ENCODE measurements at regions not wholly inside any gene's neighbourhood (a gene's known extent, or its start where the extent isn't known, plus 50 kb on each side); places are given as distances from the start of the nearest gene placed in this dataset.

DNA sequence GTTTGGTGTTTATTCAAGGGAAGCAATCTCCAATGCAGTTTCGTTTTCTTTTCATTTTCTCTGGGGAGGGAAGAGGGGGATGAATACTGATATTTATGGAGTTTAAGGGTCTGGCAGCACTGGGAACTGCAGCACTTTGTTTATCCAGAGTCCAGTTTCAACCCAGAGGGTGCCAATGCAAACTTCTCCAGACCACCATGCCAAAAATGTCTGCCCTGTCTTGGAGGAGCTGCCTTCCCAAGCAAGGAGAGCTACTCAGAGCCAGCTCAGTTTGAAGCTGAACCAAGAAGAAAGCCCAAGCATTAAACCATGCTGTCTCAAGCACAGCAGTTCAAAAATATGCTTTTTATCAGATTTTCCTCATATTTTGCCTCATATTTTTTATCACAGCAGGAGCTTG lies 589.7 kb downstream of the LMO4 start:
- no peak for DNase-seq (ENCODE audit: low spot score)
- Mint-ChIP-seq H3K9me3 (no peaks in the 10 kb centered on the region), H3K36me3 (peaks cover 10% of the 10 kb centered on the region), H3K4me1 (ENCODE audit: low read depth in 2 of 2) (no peaks in the 10 kb centered on the region), H3K27me3 (peaks cover 4 to 11% of the 10 kb centered on the region in 2 donors), H3K27ac (no peak overlapping the region), H3K4me3 (no peak overlapping the region)
- ATAC-seq = no peak

DNA sequence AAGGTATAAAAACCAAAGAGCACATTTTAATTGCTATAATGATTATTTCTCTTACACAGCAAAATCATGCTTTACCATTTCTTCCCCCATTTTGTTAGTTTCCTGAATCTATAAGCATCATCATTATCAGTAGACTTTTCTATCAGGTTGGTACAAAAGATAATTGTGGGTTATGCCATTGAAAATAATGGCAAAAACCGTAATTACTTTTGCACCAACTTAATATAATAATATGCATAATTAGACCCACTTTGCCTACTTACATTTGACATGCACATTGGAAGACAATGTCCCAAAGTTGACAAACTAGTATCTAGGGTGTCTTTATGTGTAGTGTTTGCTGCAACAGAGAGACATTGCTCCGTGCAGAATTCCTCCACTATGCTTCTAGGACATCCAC lies 594.2 kb downstream of the LMO4 start:
- ATAC-seq (no peak), DNase-seq (ENCODE audit: low spot score) (no peak)
- Mint-ChIP-seq H3K36me3 (no peaks in the 10 kb centered on the region), H3K4me1 (ENCODE audit: low read depth in 2 of 2) (no peaks in the 10 kb centered on the region), H3K27ac (no peak overlapping the region), H3K27me3 (peaks cover 0 to 2% of the 10 kb centered on the region in 2 donors), H3K4me3 (no peak overlapping the region), H3K9me3 (no peaks in the 10 kb centered on the region)

DNA sequence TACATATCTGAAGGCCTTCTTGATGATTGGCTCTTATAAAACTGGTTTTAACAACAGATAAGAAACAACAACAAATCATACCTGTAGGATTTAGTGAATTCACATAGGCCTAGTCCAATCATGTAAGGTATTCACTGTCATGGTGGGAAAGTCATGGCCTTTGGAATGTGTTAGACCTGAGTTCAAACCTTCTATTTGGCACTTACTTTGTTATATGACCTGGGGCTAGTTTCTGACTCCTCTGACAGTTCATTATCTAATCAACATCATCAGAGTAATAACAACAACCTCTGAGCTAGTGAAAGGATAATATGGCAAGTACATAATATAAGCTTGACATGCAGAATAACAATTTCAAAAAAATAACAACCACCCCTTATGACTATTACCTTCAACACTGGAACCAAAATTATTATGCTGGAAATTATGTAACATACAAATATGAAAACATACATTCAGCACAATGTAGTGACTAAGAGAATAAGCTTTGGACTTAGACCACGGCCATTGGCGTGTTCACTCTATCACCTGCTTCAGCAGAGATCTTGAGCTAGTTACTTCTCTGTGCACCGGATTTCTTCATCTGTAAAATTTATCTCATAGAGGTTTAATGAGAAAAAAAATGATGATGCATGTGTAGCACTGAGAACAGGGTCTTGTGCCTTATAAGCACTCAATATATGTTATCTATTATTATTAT lies 597.6 kb downstream of the LMO4 start:
- Mint-ChIP-seq H3K9me3 (peaks cover 4% of the 10 kb centered on the region), H3K36me3 (peaks cover 6% of the 10 kb centered on the region), H3K27ac (no peak overlapping the region), H3K4me3 (no peak overlapping the region), H3K27me3 (peaks cover 0 to 2% of the 10 kb centered on the region in 2 donors), H3K4me1 (ENCODE audit: low read depth in 2 of 2) (no peaks in the 10 kb centered on the region)
- DNase-seq (ENCODE audit: low spot score) (no peak), ATAC-seq (no peak)

DNA sequence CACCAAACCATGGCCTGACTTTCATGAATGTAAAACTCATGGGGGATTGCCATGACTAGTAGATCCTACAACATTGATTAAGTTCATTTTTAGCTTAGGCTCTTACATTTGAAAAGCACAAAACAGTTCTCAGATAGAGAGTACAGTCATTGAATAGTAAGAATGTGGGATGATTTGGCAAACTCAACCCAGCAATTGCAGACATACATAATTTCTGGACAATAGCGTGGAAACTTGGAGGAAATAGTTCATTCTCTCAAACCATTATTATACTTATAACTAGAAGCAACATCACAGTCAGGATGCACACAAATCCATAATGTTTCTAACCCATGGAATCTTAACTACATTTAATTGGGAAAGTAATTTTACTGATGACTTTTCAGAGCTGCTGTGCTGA lies 598.2 kb downstream of the LMO4 start:
- H3K27ac Mint-ChIP-seq = no peak overlapping the region
- no peak for ATAC-seq

DNA sequence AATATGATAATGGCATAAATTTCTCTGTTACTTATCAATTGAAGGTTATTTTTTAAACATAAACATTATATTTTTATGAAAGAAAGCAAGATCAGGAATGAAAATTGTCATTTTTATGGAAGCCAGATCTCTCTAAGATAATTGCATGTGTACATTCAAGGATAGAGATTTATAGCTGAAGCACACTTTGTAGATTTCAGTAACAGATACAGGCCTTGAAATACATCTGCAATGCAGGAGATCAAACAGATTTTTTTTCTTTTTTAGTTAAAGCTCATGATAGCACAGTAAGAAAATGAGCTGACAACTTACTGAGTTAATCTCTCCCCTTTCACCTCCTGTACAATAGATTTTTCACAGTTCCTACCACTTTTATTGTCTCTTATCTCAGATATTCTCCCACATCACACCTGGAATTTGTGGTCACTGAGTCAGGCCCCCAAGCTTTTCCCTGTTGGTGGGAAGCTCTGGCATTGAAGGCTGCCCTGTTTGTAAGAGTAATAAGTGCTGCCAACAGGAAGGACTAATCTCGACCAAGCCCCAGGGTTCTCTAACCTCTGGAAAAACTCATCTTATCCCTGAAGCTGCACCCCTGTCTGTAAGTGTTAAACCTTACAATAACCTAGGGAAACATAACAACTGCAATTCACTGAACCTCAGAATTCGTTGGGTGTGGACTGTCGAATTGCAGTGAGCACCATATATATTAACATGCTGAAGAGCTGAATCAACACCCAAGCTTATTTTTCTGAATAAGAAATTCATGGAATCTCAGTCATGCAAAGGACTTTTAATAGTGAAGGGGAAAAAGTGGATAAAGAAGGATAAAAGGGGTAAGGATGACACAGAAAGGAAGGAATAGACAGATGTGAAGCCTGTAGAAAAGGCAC lies 599.0 kb downstream of the LMO4 start:
- peaks cover 4% of the 10 kb centered on the region for H3K9me3 Mint-ChIP-seq
- peaks cover 0 to 2% of the 10 kb centered on the region in 2 donors for H3K27me3 Mint-ChIP-seq
- no peak overlapping the region for H3K27ac Mint-ChIP-seq
- peaks cover 7% of the 10 kb centered on the region for H3K36me3 Mint-ChIP-seq
- no peak overlapping the region for H3K4me3 Mint-ChIP-seq
- DNase-seq (ENCODE audit: low spot score) (no peak), ATAC-seq (no peak)
- no peaks in the 10 kb centered on the region for H3K4me1 Mint-ChIP-seq (ENCODE audit: low read depth in 2 of 2)

More for the DNA sequence above, 598.2 kb downstream of the LMO4 start:
- DNase-seq (ENCODE audit: low spot score) = no peak
- no peaks in the 10 kb centered on the region for H3K4me1 Mint-ChIP-seq (ENCODE audit: low read depth in 2 of 2)
- peaks cover 7% of the 10 kb centered on the region for H3K36me3 Mint-ChIP-seq
- peaks cover 0 to 2% of the 10 kb centered on the region in 2 donors for H3K27me3 Mint-ChIP-seq
- no peak overlapping the region for H3K4me3 Mint-ChIP-seq
- peaks cover 4% of the 10 kb centered on the region for H3K9me3 Mint-ChIP-seq

DNA sequence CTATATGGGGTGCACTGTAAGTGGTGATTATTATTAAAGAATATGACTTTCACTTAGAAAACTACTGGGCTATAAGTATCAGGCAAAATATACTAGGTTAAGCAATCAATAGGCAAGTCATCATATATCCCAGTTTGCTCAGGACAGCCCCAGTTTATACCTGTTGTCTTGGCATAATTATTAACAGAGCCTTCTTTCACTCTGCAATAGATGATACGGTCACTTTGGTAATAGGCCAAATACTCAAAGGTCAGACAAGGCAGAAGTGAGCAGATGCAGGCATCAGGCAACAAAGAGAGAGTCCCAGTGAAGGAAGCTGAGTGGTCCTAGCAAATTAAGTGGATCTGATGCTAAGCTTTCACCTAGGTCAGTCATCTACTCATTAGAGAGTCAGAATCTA lies 599.9 kb downstream of the LMO4 start:
- Mint-ChIP-seq H3K4me3 (no peak overlapping the region), H3K27ac (no peak overlapping the region), H3K4me1 (ENCODE audit: low read depth in 2 of 2) (no peaks in the 10 kb centered on the region), H3K27me3 (no peaks in the 10 kb centered on the region), H3K36me3 (peaks cover 7% of the 10 kb centered on the region), H3K9me3 (peaks cover 4% of the 10 kb centered on the region)
- DNase-seq (ENCODE audit: low spot score) = no peak
- ATAC-seq = no peak

DNA sequence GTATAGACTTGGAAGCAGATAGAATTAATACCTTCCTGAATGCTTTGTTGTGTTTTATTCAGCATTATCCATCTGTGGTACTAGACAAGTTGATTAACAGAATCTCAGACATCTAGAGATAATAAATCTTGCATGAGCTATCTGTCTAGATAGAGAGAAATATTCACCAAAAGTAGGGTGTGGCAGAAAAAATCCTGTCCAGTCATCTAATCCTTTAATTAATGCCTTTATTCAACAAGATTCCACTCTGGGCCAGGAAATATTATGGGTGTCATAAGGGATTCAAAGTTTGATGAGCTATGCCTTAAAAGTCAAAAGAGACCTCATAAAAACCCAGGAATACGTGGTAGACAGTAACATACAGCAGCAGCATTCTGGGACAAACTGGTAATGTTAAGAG lies 601.2 kb downstream of the LMO4 start:
- DNase-seq (ENCODE audit: low spot score) (no peak), ATAC-seq (no peak)
- peaks cover 4% of the 10 kb centered on the region for H3K9me3 Mint-ChIP-seq
- peaks cover 7% of the 10 kb centered on the region for H3K36me3 Mint-ChIP-seq
- no peaks in the 10 kb centered on the region for H3K4me1 Mint-ChIP-seq (ENCODE audit: low read depth in 2 of 2)
- H3K27ac Mint-ChIP-seq = no peak overlapping the region
- H3K4me3 Mint-ChIP-seq = no peak overlapping the region
- peaks cover 0 to 7% of the 10 kb centered on the region in 2 donors for H3K27me3 Mint-ChIP-seq

DNA sequence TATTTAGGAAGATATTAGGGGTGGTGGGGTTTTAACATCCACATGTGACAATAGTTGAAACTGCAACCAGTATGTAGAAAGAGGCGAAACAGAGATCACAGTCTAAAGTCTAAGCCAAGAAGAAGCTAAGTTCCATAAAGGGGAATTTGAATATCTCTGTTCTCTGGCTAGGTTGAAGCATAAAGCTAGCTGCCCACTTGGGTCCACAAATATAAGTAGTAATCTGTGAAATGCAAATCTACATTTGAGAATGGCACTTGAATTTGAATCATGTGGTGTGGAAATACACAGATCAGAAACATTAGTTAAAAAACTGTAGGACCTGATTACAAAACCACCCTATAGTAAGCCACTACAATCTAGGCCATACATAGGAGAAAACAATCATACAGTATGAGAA lies 602.1 kb downstream of the LMO4 start:
- H3K36me3 Mint-ChIP-seq = peaks cover 7% of the 10 kb centered on the region
- DNase-seq (ENCODE audit: low spot score) (no peak), ATAC-seq (no peak)
- no peak overlapping the region for H3K27ac Mint-ChIP-seq
- H3K9me3 Mint-ChIP-seq = peaks cover 4% of the 10 kb centered on the region
- H3K27me3 Mint-ChIP-seq = peaks cover 0 to 12% of the 10 kb centered on the region in 2 donors
- H3K4me1 Mint-ChIP-seq (ENCODE audit: low read depth in 2 of 2) = no peaks in the 10 kb centered on the region
- H3K4me3 Mint-ChIP-seq = no peak overlapping the region

DNA sequence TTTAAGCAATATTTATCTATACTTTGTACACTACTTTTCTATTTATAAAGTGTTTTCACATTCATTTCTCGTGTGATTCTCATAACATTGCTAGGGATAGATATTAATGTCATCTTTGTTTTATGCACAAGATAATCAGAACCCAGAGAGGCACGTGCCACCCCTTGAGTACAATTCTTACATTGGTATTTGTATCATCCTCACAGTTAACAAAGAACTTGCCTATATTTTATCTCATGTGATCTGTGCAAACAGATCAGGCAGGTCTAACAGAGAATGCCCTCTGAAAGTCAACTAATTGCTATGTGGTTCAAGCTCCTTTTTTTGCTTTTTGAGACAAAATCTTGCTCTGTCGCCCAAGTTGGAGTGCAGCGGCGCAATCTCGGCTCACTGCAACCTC lies 604.5 kb downstream of the LMO4 start:
- ATAC-seq = no peak
- no peaks in the 10 kb centered on the region for H3K4me1 Mint-ChIP-seq (ENCODE audit: low read depth in 2 of 2)
- no peak overlapping the region for H3K27ac Mint-ChIP-seq
- H3K9me3 Mint-ChIP-seq = peaks cover 4% of the 10 kb centered on the region
- DNase-seq (ENCODE audit: low spot score) = no peak
- H3K4me3 Mint-ChIP-seq = no peak overlapping the region
- H3K36me3 Mint-ChIP-seq = peaks cover 7% of the 10 kb centered on the region
- H3K27me3 Mint-ChIP-seq = peaks cover 0 to 12% of the 10 kb centered on the region in 2 donors

DNA sequence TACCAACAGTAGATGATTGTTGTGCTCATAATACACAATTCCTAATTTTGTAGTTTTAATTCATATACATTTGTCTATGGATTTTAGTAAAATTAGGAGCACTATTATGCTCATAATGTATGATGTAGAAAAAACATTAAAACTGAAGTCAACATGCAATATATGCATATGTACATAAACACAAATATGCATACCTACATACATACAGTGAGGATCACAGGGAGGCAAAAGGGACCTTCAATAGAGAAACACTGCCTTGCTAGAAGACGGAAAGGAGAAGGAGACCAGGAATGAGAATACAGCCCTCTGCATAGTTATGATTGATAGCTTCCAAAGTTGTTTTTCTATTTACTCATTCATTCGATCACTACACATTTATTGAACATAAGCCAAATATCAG lies 606.5 kb downstream of the LMO4 start:
- no peak for ATAC-seq
- Mint-ChIP-seq H3K27ac (no peak overlapping the region), H3K4me1 (ENCODE audit: low read depth in 2 of 2) (no peaks in the 10 kb centered on the region), H3K27me3 (peaks cover 0 to 12% of the 10 kb centered on the region in 2 donors), H3K9me3 (peaks cover 4% of the 10 kb centered on the region), H3K36me3 (peaks cover 7% of the 10 kb centered on the region), H3K4me3 (no peak overlapping the region)
- DNase-seq (ENCODE audit: low spot score) = no peak

DNA sequence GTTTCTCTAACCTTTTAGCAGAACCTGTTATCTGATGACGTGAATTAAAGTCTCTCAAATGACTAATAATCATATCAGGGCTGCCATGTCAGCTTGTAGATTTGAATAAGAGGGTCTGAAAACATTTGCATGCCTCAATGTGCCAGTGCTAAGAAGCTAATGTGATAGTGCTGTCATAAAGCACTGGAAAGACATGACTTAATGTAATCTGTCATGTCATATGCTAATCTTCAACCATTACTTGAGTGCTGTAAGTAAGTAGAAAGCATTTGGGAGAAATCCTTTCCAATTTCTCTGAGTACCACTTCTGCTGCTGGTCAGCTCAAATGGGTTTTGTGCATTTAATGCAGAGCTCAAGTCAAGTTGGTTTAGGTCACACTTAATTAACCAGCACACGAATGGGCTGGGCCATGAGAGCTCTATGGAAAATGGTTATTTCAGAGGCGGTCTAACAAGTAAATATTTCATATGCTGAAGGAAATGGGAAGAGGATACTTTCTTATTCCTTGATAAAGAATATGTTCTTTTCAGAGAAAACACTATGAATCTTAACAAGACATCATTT lies 609.2 kb downstream of the LMO4 start:
- no peaks in the 10 kb centered on the region for H3K4me1 Mint-ChIP-seq (ENCODE audit: low read depth in 2 of 2)
- no peak overlapping the region for H3K27ac Mint-ChIP-seq
- H3K9me3 Mint-ChIP-seq = no peaks in the 10 kb centered on the region
- H3K36me3 Mint-ChIP-seq = no peaks in the 10 kb centered on the region
- no peak for ATAC-seq
- DNase-seq (ENCODE audit: low spot score) = no peak
- peaks cover 4 to 23% of the 10 kb centered on the region in 2 donors for H3K27me3 Mint-ChIP-seq
- no peak overlapping the region for H3K4me3 Mint-ChIP-seq

DNA sequence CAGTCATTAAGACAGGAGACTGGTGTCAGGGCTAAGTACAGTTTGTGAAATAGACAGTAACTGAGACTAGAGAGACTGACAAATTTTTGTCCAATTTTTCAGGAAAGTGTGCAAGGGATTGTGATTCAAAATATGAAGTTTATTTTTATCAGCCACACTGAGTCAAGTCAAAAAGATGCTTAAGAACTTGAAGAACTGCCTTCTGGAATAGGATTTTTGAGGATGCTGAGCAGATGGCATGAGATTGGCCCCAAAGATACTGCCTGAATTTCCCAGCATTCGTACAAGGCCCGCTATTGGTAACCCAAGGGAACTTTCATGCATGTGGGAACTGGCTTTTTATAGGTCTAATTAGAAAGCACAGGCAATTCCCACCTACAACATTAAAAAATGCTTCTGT lies 610.0 kb downstream of the LMO4 start:
- Mint-ChIP-seq H3K4me1 (ENCODE audit: low read depth in 2 of 2) (no peaks in the 10 kb centered on the region), H3K27me3 (peaks cover 7 to 28% of the 10 kb centered on the region in 2 donors), H3K9me3 (no peaks in the 10 kb centered on the region), H3K4me3 (no peak overlapping the region), H3K27ac (no peak overlapping the region), H3K36me3 (no peaks in the 10 kb centered on the region)
- ATAC-seq = no peak
- DNase-seq (ENCODE audit: low spot score) = no peak

DNA sequence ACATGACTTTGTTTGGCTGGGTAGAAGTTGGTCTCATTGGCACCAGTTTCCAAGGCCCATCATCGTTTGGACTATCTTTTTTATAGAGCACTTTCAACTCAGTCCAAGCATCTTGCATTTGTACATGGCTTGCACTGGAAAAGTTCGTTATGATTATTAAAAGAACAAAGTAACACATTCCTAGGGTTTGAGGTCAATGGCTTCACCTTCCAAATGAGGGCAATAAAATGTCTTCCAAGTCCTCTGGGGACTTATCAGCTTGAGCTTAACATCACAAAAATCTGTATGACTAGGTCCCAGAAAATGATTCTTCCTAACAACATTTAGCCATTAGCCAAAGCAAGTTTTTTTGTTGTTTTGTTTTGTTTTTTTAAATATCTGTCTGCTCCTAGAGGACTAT lies 610.8 kb downstream of the LMO4 start:
- Mint-ChIP-seq H3K4me3 (no peak overlapping the region), H3K36me3 (no peaks in the 10 kb centered on the region), H3K27me3 (peaks cover 7 to 25% of the 10 kb centered on the region in 2 donors), H3K4me1 (ENCODE audit: low read depth in 2 of 2) (no peaks in the 10 kb centered on the region), H3K27ac (no peak overlapping the region), H3K9me3 (no peaks in the 10 kb centered on the region)
- DNase-seq (ENCODE audit: low spot score) (no peak), ATAC-seq (no peak)

DNA sequence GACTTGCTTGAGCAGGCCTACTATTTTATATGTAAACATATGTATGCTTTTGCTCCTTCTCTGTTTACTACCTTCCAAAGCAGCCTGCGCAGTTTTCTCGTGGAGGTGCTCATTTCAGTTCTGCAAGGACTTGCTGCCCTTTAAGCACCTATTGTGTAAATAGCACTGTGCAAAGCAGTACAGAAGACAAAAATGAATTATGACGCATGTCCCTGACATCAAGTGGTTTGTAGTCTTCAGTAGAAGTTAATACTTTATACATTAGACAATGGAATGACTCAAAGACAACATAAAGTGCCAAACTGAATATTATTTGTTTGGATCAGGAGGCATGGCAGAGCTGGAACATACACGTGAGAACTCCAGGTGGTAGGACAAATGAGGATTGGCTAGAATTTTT lies 611.7 kb downstream of the LMO4 start:
- no peak for DNase-seq (ENCODE audit: low spot score)
- Mint-ChIP-seq H3K4me3 (no peak overlapping the region), H3K36me3 (no peaks in the 10 kb centered on the region), H3K27ac (no peak overlapping the region), H3K27me3 (peaks cover 9 to 16% of the 10 kb centered on the region in 2 donors), H3K4me1 (ENCODE audit: low read depth in 2 of 2) (no peaks in the 10 kb centered on the region), H3K9me3 (no peaks in the 10 kb centered on the region)
- no peak for ATAC-seq

Measured in natural killer cell treated with Interleukin-12 subunit alpha and Interleukin-12 subunit beta and Interleukin-15 and Interleukin-18, amount 100 ng/mL, for 72 hours (primary cell).